Renal cortical epithelial cell (primary cell): ENCODE measurements at regions not wholly inside any gene's neighbourhood (a gene's known extent, or its start where the extent isn't known, plus 50 kb on each side); places are given as distances from the start of the nearest gene placed in this dataset.
"Not testable (repeated sequence)": the region's sequence is repeated elsewhere in the genome, so short reads cannot be mapped to it uniquely, and the experiment has no call there.

Experiments
- DNase-seq: peaks from one replicate; pipeline ENCODE4 v3.0.0-alpha.2; 2011; ENCODE audit warnings: low read depth

DNA sequence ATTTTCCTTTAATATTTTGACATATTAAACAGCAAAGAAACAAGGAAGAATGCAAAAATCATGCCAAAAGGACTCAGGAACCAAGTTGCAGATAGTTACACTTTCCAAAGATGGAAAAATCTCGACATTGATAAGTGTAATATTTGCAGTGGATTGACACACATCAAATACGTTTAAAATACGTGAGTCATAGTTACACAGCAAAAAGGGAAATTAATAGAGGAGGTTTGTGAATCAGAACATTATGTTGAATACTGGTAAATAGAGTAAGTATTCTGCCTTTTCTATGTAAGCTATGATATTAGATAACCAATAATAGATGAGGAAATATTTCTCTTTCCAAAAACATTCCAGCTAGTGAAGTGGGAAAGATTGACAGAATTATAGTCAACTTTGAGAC is 1761.3 kb upstream of the IGFBP7 start:
- DNase-seq: no peak

DNA sequence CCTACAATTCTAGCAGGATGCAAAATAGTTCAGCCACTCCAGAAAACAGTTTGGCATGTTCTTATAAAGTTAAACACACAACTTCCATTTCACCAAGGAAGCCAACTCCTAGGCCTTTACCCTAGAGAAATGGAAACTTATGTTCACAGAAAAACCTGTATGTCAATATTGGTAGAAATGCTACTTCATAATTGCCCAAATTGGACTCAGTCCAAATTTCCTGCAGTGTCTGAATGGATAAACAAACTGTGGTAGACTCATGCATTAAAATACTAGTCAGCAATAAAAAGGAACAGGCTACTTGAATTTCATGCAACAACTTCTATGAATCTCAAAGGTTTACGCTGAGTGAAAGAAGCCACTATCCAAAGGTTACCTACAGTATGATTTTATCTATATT is 1738.8 kb upstream of the IGFBP7 start:
- no peak for DNase-seq

DNA sequence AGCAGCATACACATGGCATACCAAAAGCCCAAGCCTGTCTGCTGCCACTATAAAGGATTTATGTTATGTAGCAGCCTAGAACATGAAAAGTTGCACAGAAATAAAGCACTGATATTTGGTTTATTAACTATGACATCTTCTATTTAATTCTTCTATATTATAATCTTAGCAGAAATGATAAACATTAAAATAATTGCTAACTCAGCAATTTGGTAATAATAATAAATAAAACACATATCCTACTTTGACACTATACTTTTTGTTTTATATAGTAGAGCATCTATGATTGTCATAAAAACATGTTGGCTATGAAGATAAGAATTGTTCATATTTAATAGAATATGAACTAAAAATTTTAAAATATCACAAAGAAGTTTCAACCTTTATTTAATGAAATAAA is 1733.3 kb upstream of the IGFBP7 start:
- no peak for DNase-seq

DNA sequence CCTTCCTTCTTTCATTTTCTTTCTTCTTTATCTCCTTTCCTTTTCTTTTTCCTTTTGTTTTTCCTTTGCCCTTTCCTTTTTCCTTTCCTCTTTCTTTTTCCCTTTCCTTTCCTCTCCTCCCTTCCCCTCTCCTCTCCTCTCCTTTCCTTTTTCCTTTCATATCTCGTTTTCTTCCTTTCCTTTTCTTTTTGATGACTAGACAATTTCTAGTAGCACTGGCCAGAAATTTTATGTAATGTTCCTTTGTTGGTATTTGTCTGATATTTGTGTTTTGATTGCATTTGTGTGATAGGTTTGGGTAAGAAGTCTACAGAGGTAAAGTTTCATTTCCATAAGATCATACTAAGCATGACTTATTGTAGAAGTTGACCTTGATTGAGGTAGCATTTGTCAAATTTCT is 1722.9 kb upstream of the IGFBP7 start:
- DNase-seq: no peak

DNA sequence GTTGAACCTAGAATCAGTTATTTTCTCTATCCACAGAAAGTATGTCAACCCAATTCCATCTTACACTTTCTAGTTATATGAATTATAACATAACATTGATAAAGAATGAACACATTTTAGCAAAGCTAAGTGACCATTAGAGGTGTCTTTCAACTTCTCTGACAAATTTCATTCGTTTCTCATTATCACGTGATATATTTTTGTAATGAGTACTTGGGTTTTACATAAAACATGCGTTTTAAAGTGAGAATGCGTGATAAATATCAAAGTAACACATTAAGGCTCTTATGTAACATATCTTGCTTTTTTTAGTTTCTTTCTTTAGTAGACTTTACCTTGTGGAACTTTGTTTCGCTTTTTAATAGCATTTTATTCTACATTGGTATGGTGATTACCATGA is 1715.1 kb upstream of the IGFBP7 start:
- DNase-seq: no peak

DNA sequence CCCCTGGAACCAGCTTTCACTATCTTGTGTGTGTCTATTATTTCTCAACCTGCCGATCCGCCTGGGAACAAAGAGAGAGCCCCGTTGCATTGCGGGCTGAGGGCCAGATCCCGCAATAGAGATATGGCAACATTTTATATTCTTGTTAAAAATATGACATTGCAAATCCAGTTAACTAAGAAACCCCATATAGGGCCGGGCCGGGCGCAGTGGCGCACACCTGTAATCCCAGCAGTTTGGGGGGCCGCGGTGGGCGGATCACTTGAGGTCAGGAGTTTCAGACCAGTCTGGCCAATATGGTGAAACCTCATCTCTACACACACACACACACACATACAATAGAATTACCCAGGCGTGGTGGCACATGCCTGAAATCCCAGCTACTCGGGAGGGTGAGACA is 1708.4 kb upstream of the IGFBP7 start:
- DNase-seq: not testable (repeated sequence)

DNA sequence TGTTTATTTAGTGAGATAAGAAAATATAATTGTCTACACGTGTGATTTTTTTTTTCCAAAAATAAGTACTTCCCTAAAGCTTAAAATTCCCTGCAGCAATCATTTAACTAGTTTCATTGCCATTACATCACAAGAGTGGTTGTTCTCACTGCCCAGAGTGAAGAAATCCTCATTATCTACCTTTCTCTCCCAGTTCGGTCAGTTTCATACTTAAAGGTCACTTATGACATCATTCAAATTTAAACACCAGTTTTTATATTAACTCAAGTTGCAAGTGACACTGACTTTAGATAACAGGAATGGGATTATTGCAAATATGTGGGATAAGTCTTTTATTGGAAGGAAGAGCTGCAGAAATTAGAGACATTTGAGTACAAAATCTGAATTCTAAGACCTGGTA is 1699.8 kb upstream of the IGFBP7 start:
- no peak for DNase-seq

DNA sequence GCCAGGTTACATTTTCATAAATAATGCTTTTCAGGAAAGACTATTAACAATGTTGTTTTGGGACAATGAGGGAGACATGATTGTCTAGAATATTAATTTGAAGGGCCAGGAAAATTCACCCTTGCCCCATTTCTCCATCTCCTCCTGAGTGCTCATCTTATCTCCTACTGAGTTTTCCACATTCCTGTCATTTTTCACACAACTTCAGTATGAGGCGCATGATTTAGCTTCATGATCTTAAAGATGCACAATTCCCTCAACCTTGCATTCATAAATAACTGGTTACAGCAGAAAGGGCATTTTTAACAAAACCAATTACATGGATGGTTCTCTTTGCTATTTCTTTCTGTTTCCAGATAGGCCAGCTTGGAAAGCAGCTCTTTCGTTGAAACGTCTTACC is 1699.2 kb upstream of the IGFBP7 start:
- no peak for DNase-seq

DNA sequence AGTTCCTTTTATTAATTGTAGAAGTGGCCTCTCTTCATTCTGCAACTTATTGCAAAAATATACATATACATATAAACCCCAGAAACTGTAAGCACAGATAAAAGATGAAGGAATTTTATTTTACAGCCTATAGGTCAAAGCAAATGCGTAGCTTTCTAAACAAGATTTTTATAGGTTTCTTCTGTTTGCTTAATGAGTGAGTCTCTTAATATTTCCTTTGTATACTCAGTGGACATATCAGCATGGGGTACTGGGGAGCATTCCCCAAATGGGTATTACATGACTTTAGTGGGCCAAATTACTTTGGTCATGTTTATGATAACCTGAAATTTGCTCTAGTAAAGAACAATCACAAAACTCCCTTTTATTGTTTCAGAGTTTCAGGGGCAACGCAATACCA is 1698.6 kb upstream of the IGFBP7 start:
- DNase-seq: no peak

DNA sequence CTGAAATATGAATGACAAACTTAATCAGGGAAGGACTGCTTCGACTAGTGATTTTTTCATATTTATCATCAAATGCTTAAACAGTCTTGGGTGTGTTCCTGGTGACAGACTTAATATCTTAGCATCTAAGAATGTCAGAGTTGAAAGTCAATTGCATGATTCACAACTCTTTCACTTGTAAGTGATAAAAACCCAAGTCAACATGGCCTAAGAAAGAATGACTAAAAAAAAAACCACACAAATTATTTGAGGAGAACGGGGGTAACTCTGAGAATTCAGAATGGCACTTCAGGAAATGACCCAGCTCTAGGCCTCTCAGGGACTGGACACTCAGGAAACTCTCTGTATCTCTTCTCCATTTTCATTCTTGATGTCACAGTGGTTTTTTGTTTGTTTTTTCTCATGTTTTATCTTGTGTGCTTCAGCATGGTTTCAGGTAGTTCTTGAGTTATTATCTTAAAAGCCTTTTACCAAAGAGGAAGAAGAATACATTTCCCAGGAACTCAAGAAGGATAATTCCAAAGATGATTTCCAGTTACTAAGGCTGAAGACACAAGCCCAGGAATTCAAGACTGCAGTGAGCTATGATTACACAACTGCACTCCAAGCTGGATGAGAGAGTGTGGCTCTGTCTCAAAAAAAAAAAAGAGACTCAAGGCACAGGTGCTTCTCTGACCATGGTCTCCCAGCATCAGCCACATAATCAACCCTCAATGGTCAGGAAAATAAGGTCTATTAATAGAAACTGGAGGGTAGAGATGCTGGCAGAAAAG is 1697.8 kb upstream of the IGFBP7 start:
- DNase-seq: peak; percentile 2

DNA sequence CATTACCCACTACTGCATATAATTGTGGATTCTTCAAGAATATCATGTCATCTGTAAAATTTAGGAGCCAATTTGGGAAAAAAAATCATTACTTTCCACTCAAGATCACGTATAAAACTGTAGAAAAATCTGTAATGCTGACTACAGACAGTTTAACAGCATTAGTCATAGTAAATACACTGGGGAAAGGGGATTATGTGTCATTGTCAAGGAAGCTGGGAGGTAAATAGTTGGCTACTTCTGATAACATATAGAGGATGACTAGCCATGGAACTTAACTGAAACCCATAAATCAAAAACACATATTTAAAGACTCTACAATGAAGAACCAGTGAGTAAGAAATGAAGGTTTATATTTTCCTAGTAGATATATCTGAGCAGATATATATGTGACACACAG is 1666.4 kb upstream of the IGFBP7 start:
- DNase-seq: no peak

DNA sequence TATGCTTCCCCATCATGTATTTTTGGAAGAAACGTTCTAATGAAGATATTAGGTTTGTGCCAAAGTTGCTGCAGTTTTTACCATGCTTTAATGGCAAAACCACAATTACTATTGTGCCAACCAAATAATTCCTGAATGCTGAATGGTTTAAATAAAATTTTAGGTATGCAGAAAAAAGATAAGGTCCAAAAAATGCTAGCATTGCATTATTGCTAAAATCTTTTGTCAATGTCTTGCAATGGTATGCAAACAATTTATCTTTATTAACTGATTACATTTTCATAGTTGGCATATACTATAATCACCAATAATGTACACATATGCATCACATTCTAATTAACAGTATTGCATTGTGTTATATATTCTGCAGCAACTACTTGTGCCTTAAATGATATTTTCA is 1657.4 kb upstream of the IGFBP7 start:
- no peak for DNase-seq

DNA sequence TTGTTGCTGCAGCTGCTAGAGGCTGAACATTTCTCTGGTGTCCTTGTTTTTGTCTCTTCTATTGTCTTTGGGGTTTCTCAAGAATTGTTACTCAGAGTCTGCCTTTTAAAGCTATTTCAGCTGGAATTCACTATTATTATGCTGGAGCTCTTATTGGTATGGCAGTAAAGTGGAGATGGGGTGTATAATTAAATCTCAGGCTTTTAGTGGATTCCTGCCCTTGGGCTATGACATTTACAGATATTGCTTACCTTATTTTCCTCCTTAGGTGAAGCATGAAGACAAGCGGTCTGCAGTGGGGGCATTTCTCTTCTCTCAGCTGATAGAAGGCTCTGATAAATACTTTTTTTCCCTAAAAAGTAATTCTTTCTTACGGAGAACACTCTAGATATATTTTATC is 1656.6 kb upstream of the IGFBP7 start:
- DNase-seq: no peak

DNA sequence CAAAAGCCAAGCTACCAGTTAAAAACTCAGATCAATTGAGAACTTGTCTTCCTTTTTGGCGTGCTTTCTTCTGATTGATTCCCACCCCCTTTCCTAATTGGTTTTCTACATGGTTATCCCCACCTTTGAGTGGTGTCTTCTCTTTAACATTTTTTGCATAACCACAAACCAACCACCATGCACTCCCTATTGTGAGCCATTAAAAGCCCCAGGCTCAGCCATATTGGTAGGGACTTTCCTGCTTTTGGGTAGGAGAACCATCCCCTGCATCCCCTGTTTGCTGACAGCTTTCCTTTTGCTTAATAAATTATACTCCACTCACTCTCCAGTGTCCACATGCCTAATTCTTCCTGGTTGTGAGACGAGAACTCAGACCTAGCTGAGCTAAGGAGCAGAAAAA is 1651.4 kb upstream of the IGFBP7 start:
- DNase-seq: peak; percentile 16

DNA sequence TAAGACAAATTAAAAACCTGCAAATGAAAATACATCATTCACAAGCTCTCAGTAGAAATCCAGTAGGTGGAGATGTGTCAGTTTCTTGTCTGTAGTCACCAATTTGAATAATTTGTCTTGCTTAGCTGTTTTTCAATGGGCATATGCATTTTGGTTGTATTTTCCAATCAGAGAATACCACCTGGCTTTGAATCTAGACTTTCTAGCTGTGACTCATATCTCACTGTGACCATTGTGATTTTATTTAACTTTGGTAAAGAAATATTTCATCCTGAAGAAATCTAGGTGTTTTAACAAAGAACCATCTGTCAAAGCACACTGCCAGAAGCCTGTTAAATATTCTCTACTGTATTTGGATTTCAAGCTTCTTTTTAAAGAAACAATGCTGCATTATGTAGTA is 1650.6 kb upstream of the IGFBP7 start:
- DNase-seq: peak; percentile 13

DNA sequence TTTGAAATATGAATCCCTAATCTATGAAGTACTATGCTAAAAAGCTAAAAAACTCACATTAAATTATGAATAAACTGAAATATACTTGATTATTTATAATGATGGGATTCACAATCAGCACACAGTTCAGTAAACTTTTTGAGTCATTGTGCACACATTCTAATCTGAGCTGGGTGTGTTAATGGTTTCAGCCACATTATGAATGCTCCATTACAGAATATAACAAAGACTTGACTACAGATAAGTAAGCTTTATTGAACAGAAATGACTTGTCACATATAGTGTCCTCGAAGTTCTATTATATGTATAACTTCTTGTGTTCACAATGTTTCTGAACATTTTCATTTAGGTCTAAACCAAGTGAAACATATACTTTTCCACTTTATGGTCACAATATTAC is 1649.9 kb upstream of the IGFBP7 start:
- no peak for DNase-seq

DNA sequence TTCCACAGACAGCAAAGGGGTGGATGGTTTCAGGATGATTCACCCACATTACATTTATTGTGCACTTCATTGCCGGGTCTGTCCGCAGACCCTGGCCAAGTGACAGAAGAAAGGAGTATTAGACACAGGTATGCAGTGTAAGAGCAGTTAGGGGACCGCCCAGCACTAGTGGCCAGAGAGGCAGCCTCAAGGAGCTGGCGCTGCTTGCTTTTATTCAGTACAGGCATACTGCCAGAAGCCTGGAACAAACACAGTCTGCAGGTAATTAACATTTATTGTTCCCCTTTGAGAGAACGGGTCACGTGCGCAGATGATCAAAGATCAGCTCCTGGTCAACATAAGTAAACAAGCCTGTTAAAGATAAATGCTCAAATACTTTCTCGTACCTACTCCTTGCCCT is 1639.0 kb upstream of the IGFBP7 start:
- DNase-seq: peak; percentile 21

DNA sequence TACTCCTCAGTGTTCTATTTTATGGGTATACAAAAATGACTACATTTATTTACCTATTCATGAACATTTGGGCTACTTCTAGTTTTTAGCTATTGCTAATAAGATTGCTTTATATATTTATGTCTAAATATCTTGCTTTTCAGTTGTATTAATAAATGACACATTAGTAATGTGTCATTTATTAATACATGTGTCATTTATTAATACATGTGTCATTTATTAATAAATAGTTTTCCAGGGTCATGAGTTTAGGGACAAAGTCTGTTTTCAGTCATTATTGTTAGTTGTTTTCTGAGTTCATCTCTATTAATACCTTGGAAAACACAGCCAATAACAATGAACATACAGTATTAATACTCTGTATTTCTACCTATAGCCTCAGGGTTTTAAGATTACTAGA is 1630.7 kb upstream of the IGFBP7 start:
- no peak for DNase-seq

DNA sequence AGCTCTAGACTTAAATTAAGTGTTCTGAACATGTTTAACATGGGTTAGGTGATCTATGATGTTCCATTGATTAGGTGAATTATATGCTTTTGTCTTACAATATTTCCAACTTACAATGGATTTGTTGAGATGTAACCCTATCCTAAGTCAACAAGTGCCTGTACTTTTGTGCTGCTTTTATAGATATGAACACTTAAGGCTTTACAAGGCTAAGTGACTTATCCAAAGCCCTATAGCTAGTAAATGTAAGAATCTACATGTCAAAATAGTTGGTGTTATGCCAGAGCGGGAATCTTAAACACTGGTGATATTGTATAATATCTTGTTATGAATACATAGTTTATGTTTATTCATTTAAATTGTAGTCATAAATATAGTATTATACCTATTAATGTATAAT is 1629.1 kb upstream of the IGFBP7 start:
- DNase-seq: no peak

DNA sequence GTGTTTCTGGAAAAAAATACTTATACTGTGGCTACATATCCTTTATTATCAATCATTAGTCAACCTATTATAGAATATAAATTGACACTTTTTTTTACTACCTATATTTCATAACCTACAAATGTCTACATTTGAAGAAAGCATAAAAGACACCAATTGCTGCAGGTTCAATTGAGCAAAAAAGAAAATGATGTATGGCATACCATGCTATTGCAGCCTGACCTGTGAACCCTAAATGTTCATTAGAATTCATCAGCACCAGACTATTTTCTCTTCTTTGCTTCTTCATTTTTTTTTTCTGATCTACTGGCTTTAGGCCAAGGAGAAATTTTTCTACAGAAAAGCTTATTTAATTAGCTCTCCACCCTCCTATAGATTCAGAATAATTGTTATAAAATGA is 1628.2 kb upstream of the IGFBP7 start:
- no peak for DNase-seq

DNA sequence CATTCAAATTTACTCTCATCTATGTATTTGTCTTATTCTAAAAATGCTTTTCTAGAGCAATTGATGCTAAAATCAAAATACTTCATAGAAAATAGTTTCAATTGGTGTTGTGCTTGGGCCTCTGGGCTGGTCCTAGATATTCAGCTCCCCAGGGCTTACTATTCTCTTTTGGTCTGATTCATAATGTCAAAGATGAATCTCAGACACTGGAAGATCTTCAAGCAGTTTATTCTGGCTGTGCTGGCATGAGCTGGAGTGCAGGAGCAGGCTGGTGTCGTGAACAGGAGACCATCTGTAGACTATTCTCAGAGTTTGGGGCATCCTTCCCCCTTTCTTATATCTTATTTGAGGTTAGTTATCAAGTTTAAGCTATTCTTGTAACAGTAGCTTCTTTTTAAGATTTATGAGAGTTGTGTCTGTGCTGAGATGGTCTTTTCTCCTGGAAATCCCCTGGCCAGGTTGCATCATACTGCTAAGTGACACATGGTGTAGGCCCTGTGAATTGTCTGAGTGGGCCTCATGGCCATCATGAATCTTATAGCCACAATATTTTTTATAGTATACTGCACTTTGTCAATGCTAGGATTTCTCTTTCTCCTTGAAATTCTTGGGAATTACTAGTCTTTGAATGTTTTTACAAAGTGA is 1624.0 kb upstream of the IGFBP7 start:
- peak; percentile 9 for DNase-seq

DNA sequence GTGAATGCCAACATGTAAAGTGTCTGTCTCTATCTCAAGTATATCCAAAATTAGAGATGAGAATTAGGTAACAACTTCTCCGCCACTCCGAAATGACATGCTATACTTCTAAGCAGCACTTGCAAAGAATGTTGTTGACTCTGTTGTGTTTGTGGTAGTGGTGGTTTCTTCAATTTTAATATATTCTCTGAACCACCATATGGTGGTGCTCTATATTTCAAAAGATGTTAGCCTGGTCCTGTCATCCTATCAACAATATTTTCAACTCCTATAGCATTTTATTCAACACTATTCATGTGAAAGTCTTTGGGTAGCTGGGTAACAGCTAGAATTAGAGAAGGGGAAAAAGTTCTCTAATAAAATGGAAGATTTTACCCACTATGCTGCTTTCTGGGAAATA is 1622.8 kb upstream of the IGFBP7 start:
- DNase-seq: peak; percentile 3

DNA sequence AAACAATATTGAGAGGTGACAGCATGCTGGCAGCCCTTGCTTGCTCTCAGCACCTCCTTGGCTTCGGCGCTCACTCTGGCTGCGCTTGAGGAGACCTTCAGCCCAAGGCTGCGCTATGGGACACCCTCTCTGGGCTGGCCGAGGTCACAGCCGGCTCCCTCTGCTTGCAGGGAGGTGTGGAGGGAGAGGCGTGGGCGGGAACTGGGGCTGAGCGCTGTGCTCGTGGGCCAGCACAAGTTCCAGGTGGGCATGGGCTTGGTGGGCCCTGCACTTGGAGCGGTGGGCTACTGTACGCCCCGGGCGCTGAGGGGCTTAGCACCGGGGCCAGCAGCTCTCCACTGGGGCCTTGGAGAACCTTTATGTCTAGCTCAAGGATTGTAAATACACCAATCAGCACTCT is 1613.8 kb upstream of the IGFBP7 start:
- DNase-seq: no peak

DNA sequence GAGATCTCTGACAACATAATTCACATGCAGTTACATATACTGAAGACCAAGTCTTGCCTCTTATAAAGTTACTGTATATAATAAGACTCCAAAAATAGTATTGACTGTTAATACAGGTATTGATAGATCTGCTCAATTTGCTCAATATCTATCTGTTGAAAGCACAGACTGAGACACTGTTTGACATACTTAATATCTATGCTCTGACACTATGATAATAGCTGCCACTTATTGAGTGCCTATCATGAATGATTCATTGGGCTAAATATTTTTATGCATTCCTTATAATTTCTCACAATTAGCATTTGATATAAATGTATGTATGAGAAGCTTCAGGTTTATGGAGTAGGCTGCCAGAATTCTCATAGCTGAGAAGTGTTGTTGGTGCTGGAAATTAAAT is 1600.9 kb upstream of the IGFBP7 start:
- DNase-seq: no peak
